Testis (tissue), 2 donors: ENCODE measurements at regions not wholly inside any gene's neighbourhood (a gene's known extent, or its start where the extent isn't known, plus 50 kb on each side); places are given as distances from the start of the nearest gene placed in this dataset.

Source experiments
- DNase-seq: peaks from one replicate; pipeline ENCODE4 v3.0.0-alpha.2; 2019
- H3K27ac ChIP-seq, 2 donors: fragments of 200-600 bp; sonication (generic); one replicate each; pipeline ENCODE4 v1.5.1; 2019
- H3K27me3 ChIP-seq: fragments of 200-600 bp; sonication (generic); one replicate; pipeline ENCODE4 v1.5.1; 2019
- H3K36me3 ChIP-seq: fragments of 200-600 bp; sonication (generic); one replicate; pipeline ENCODE4 v1.5.1; 2017; ENCODE audit warnings: low read depth; ENCODE audit errors: missing control alignments
- H3K4me1 ChIP-seq: fragments of 200-600 bp; sonication (generic); one replicate; pipeline ENCODE4 v1.5.1; 2019
- H3K4me3 ChIP-seq, 2 donors: fragments of 200-600 bp; sonication (generic); one replicate each; pipeline ENCODE4 v1.5.1; 2017 to 2019
- H3K9me3 ChIP-seq: fragments of 200-600 bp; sonication (generic); one replicate; pipeline ENCODE4 v1.5.1; 2017
- POLR2A ChIP-seq: fragments of 450-650 bp; IDR thresholded peaks from one replicate; pipeline ENCODE4 v1.6.1; 2017; ENCODE audit warnings: antibody characterized with exemption, mild to moderate bottlenecking, moderate library complexity
- WGBS, 2 donors: methylation state at CpG; one replicate each; pipeline ENCODE4 v1.1.5; 2018; 5-methylcytosine and 5-hydroxymethylcytosine counted together
- intact Hi-C: fragments of 100-400 bp; cut with DNase I; formaldehyde crosslinking; loops from one replicate; pipeline ENCODE4 v1.15.1; 2023; ENCODE audit warnings: low total_unique reads
- TF ChIP-seq, protein P1 (sequence below), 3 experiments: fragments of 450-650 bp in 2 of 3; fragments of 200-600 bp in 1 of 3; sonication (generic) in 1 of 3; IDR thresholded peaks; one replicate each; pipeline ENCODE4 v1.5.1; 2016 to 2019; ENCODE audit warnings: antibody characterized with exemption in 3 of 3, mild to moderate bottlenecking in 2 of 3, moderate library complexity in 1 of 3

DNA sequence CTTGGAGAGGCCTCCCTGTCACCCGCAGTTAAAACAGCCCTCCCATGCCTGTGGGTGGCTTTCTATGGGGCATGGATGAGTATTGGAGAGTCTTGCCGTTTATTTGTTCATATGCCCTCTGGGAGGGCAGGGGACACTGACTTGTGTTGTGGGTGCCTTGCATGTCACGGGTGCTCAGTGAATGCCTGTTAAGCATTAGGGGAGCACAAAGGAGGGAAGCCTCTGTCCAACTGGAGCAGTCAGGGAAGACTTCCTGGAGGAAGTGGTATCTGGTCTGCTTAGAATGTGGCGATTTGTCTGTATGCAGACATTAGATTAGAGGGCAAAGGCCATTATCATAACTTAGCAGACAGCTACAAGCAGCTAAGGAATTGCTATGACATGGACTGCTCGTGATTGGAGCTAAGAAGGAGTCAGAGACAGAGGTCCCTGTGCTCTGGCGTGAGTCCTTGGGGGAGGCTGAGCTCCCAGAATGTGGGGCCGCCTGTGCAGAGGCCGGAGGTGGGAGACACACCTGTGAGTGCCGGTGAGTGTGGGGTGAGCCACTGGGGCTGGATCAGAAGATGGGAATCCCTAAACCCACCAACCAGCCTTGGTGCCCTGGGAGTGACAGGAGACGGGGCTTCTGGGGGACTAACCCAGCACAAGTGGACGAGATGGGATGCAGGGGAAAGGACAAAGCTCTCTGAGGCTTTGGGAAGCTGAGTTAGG, 286.1 kb downstream of the SEC14L1 start:
- no peak for TF ChIP-seq POLR2A
- TF ChIP-seq, protein P1, sequence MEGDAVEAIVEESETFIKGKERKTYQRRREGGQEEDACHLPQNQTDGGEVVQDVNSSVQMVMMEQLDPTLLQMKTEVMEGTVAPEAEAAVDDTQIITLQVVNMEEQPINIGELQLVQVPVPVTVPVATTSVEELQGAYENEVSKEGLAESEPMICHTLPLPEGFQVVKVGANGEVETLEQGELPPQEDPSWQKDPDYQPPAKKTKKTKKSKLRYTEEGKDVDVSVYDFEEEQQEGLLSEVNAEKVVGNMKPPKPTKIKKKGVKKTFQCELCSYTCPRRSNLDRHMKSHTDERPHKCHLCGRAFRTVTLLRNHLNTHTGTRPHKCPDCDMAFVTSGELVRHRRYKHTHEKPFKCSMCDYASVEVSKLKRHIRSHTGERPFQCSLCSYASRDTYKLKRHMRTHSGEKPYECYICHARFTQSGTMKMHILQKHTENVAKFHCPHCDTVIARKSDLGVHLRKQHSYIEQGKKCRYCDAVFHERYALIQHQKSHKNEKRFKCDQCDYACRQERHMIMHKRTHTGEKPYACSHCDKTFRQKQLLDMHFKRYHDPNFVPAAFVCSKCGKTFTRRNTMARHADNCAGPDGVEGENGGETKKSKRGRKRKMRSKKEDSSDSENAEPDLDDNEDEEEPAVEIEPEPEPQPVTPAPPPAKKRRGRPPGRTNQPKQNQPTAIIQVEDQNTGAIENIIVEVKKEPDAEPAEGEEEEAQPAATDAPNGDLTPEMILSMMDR (IDR thresholded peaks at IDR 0.05), result no peak
- Histone ChIP-seq H3K9me3 (no peaks in the 10 kb centered on the region), H3K27ac (peak overlapping the region; percentile 27 to 92), H3K27me3 (no peaks in the 10 kb centered on the region), H3K4me3 (no peak overlapping the region), H3K4me1 (peaks cover 87% of the 10 kb centered on the region), H3K36me3 (no peaks in the 10 kb centered on the region)
- intact Hi-C loops, result loop anchor here (5.0 kb wide), 2 partner anchors 65 to 95 kb away; no protein-coding TSS in a partner anchor
- 76 to 83% methylated on average over 10 to 11 of the region's 11 CpGs for WGBS, 2 donors
- DNase-seq, result no peak

GRCh38 chr17:77427391-77427991, 286.7 kb downstream of the SEC14L1 start:
- intact Hi-C loops, result loop anchor here (5.0 kb wide), 2 partner anchors 65 to 95 kb away; no protein-coding TSS in a partner anchor
- no peak for TF ChIP-seq POLR2A
- no peaks in the 10 kb centered on the region for H3K9me3 ChIP-seq
- peaks cover 86% of the 10 kb centered on the region for H3K4me1 ChIP-seq
- peak; percentile 60 for DNase-seq
- no peak overlapping the region for H3K4me3 ChIP-seq
- no peaks in the 10 kb centered on the region for H3K36me3 ChIP-seq
- H3K27ac ChIP-seq, result peak overlapping the region in 1 of 2 donors; percentile 92
- H3K27me3 ChIP-seq, result no peaks in the 10 kb centered on the region
- WGBS, 2 donors, result 30 to 44% methylated on average over 12 to 14 of the region's 14 CpGs

DNA sequence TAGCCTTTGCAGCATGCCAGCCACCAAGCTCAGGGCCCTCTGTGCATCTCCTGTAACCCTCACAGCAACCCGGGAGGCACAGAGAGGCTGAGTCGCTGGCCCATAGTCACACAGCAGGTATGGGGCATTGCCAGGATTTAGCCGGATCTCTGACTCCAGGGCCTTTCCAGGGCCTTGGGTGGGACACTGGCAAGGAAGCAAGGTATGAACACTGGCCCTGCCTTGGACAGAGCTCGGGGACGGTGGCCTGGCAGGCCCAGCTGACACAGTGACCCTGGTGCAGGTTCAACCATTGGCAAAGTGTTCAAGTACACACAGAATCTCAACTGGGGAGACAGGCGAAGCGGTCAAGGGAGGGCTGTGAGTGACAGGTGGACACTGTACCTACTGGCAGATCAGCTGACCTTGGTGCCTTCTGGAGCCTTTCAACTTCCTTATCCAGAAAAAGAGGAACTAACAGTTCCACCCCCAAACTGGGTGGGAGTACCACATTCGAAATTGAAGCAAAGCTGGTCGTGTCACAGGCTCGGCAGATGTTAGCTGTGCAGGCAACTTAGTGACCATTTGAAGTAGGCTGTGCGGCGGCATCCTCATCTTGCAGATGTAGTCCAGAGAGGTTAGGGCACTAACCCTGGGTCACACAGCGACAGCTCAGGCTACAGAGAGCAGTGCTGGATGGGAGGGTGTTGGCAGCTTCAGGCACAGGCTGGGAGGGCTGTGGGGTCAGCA, 287.4 kb downstream of the SEC14L1 start:
- whole genome bisulfite sequencing, 2 donors, result 52 to 67% methylated on average over 6 to 13 of the region's 13 CpGs
- no peaks in the 10 kb centered on the region for H3K9me3 ChIP-seq
- H3K4me3 ChIP-seq, result no peak overlapping the region
- intact Hi-C loops, result loop anchor here (5.0 kb wide), 2 partner anchors 64 to 96 kb away; no protein-coding TSS in a partner anchor
- DNase-seq, result no peak
- H3K27me3 ChIP-seq, result no peaks in the 10 kb centered on the region
- no peak for TF ChIP-seq POLR2A
- TF ChIP-seq, protein P1 (IDR thresholded peaks at IDR 0.05), result no peak
- H3K36me3 ChIP-seq, result no peaks in the 10 kb centered on the region
- H3K27ac ChIP-seq, result peak overlapping the region; percentile 40 to 92
- H3K4me1 ChIP-seq, result peaks cover 82% of the 10 kb centered on the region

DNA sequence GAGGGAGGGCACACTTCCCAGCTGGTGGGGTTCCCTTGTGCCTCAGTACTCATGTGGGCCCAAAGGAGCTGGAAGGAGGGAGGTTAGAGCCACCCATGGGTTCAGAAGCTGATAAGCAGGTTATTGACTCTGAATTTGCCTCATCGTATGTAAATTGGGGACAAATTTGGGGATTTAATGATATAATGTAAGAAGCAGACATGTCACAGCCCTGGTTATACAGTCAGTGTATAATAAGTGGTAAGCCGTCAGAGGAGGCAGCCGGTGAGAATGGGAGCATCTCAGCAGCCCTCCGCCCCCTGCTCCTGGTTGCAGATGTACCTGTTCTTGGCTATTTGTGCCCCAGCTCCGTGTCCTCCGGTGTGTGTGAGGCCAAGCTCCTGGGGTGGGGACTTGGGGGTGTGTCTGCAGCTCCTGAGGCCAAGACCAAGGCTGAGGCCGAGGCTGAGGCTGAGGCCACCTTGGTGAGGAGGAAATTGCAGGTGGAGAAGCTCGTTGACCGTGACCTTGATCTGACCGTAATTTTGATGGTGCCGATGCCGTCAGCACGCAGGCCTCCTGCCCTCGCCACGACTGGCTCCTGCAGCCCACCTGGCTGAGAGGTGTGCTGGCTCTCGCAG, 288.1 kb downstream of the SEC14L1 start:
- TF ChIP-seq POLR2A, result no peak
- TF ChIP-seq, protein P1 (IDR thresholded peaks at IDR 0.05), result no peak
- H3K9me3 ChIP-seq, result no peaks in the 10 kb centered on the region
- intact Hi-C loops, result loop anchor here (5.0 kb wide), 2 partner anchors 63 to 97 kb away; no protein-coding TSS in a partner anchor
- no peaks in the 10 kb centered on the region for H3K27me3 ChIP-seq
- no peaks in the 10 kb centered on the region for H3K36me3 ChIP-seq
- H3K4me1 ChIP-seq, result peaks cover 82% of the 10 kb centered on the region
- no peak overlapping the region for H3K27ac ChIP-seq
- 65 to 69% methylated on average over 8 to 16 of the region's 16 CpGs for WGBS, 2 donors
- no peak for DNase-seq
- H3K4me3 ChIP-seq, result no peak overlapping the region
